Skeletal muscle tissue (tissue), 3 donors: ENCODE measurements at regions not wholly inside any gene's neighbourhood (a gene's known extent, or its start where the extent isn't known, plus 50 kb on each side); places are given as distances from the start of the nearest gene placed in this dataset.

ENCODE experiments used
- H3K27ac ChIP-seq: one replicate; pipeline ENCODE4 v1.7.0; 2013; ENCODE audit warnings: mild to moderate bottlenecking, low read depth, low read length, inconsistent platforms
- H3K27me3 ChIP-seq, 3 donors: one replicate each; pipeline ENCODE4 v1.7.0; 2013; ENCODE audit warnings: low read length in 3 of 3; ENCODE audit not compliant: control insufficient read depth in 3 of 3, insufficient read depth in 3 of 3
- H3K36me3 ChIP-seq, 3 donors: one replicate each; pipeline ENCODE4 v1.7.0; 2013; ENCODE audit warnings: low read length in 3 of 3; ENCODE audit not compliant: control insufficient read depth in 3 of 3, insufficient read depth in 3 of 3
- H3K4me1 ChIP-seq, 3 donors: one replicate each; pipeline ENCODE4 v1.7.0; 2013; ENCODE audit warnings: low read length in 3 of 3, mild to moderate bottlenecking in 3 of 3; ENCODE audit not compliant: control insufficient read depth in 3 of 3, insufficient read depth in 3 of 3
- H3K4me3 ChIP-seq, 3 donors: one replicate each; pipeline ENCODE4 v1.7.0; 2013; ENCODE audit warnings: low read length in 3 of 3
- H3K9ac ChIP-seq, 3 donors: one replicate each; pipeline ENCODE4 v1.7.0; 2013; ENCODE audit warnings: low read length in 3 of 3, mild to moderate bottlenecking in 3 of 3, moderate library complexity in 2 of 3, low read depth in 1 of 3
- H3K9me3 ChIP-seq, 3 donors: one replicate each; pipeline ENCODE4 v1.7.0; 2013; ENCODE audit warnings: low read length in 3 of 3; ENCODE audit not compliant: control insufficient read depth in 3 of 3
- donor health status: Osteomylitis.

GRCh38 chr13:29977476-29978120 lies 127.2 kb upstream of the UBL3 start:
- no peaks in the 10 kb centered on the region for H3K4me1 ChIP-seq
- no peaks in the 10 kb centered on the region for H3K9me3 ChIP-seq
- no peak overlapping the region for H3K4me3 ChIP-seq
- no peak overlapping the region for H3K9ac ChIP-seq
- H3K27me3 ChIP-seq: no peaks in the 10 kb centered on the region
- no peaks in the 10 kb centered on the region for H3K36me3 ChIP-seq
- no peak overlapping the region for H3K27ac ChIP-seq

- H3K27ac ChIP-seq: no peak overlapping the region
- no peak overlapping the region for H3K9ac ChIP-seq
- no peaks in the 10 kb centered on the region for H3K9me3 ChIP-seq
- no peaks in the 10 kb centered on the region for H3K27me3 ChIP-seq
- no peaks in the 10 kb centered on the region for H3K36me3 ChIP-seq
- H3K4me1 ChIP-seq: no peaks in the 10 kb centered on the region
- H3K4me3 ChIP-seq: no peak overlapping the region
Measured at GRCh38 chr13:29976535-29976934, 126.1 kb upstream of the UBL3 start.

GRCh38 chr13:29975283-29975682 lies 124.9 kb upstream of the UBL3 start:
- no peaks in the 10 kb centered on the region for H3K27me3 ChIP-seq
- H3K9me3 ChIP-seq: no peaks in the 10 kb centered on the region
- no peak overlapping the region for H3K27ac ChIP-seq
- H3K36me3 ChIP-seq: no peaks in the 10 kb centered on the region
- no peak overlapping the region for H3K9ac ChIP-seq
- no peaks in the 10 kb centered on the region for H3K4me1 ChIP-seq
- H3K4me3 ChIP-seq: no peak overlapping the region

- Histone ChIP-seq H3K27ac (no peak overlapping the region), H3K4me3 (no peak overlapping the region), H3K27me3 (no peaks in the 10 kb centered on the region), H3K4me1 (no peaks in the 10 kb centered on the region), H3K9me3 (no peaks in the 10 kb centered on the region), H3K36me3 (no peaks in the 10 kb centered on the region), H3K9ac (no peak overlapping the region)
Measured at GRCh38 chr13:29969286-29969685, 118.9 kb upstream of the UBL3 start.

GRCh38 chr13:29964181-29964845 lies 113.9 kb upstream of the UBL3 start:
- Histone ChIP-seq H3K27ac (no peak overlapping the region), H3K4me1 (no peaks in the 10 kb centered on the region), H3K27me3 (no peaks in the 10 kb centered on the region), H3K9ac (no peak overlapping the region), H3K4me3 (no peak overlapping the region), H3K36me3 (no peaks in the 10 kb centered on the region), H3K9me3 (no peaks in the 10 kb centered on the region)

GRCh38 chr13:29963089-29963488 lies 112.7 kb upstream of the UBL3 start:
- H3K9me3 ChIP-seq: no peaks in the 10 kb centered on the region
- no peak overlapping the region for H3K9ac ChIP-seq
- H3K27ac ChIP-seq: no peak overlapping the region
- no peaks in the 10 kb centered on the region for H3K36me3 ChIP-seq
- H3K4me1 ChIP-seq: no peaks in the 10 kb centered on the region
- H3K4me3 ChIP-seq: no peak overlapping the region
- H3K27me3 ChIP-seq: peaks cover 0 to 4% (median 0%) of the 10 kb centered on the region in 3 donors

- peaks cover 0 to 3% (median 0%) of the 10 kb centered on the region in 3 donors for H3K4me1 ChIP-seq
- H3K27ac ChIP-seq: no peak overlapping the region
- H3K4me3 ChIP-seq: no peak overlapping the region
- no peak overlapping the region for H3K9ac ChIP-seq
- H3K27me3 ChIP-seq: peaks cover 0 to 13% (median 3%) of the 10 kb centered on the region in 3 donors
- no peaks in the 10 kb centered on the region for H3K9me3 ChIP-seq
- H3K36me3 ChIP-seq: no peaks in the 10 kb centered on the region
Measured at GRCh38 chr13:29961036-29961670, 110.7 kb upstream of the UBL3 start.

GRCh38 chr13:29959603-29960002 lies 109.2 kb upstream of the UBL3 start:
- H3K27me3 ChIP-seq: peaks cover 2 to 13% (median 6%) of the 10 kb centered on the region in 3 donors
- H3K4me3 ChIP-seq: no peak overlapping the region
- H3K36me3 ChIP-seq: no peaks in the 10 kb centered on the region
- H3K9me3 ChIP-seq: no peaks in the 10 kb centered on the region
- H3K4me1 ChIP-seq: peaks cover 0 to 3% (median 0%) of the 10 kb centered on the region in 3 donors
- H3K9ac ChIP-seq: no peak overlapping the region
- no peak overlapping the region for H3K27ac ChIP-seq

GRCh38 chr13:29959086-29959485 lies 108.7 kb upstream of the UBL3 start:
- Histone ChIP-seq H3K9me3 (no peaks in the 10 kb centered on the region), H3K9ac (no peak overlapping the region)

GRCh38 chr13:29958476-29958875 lies 108.1 kb upstream of the UBL3 start:
- H3K27me3 ChIP-seq: peaks cover 2 to 13% (median 6%) of the 10 kb centered on the region in 3 donors
- H3K4me3 ChIP-seq: no peak overlapping the region
- peaks cover 0 to 3% (median 0%) of the 10 kb centered on the region in 3 donors for H3K4me1 ChIP-seq
- no peak overlapping the region for H3K9ac ChIP-seq
- H3K36me3 ChIP-seq: no peaks in the 10 kb centered on the region
- H3K27ac ChIP-seq: no peak overlapping the region
- no peaks in the 10 kb centered on the region for H3K9me3 ChIP-seq

More at GRCh38 chr13:29959086-29959485, 108.7 kb upstream of the UBL3 start:
- Histone ChIP-seq H3K4me3 (no peak overlapping the region), H3K4me1 (peaks cover 0 to 3% (median 0%) of the 10 kb centered on the region in 3 donors), H3K36me3 (no peaks in the 10 kb centered on the region), H3K27me3 (peaks cover 2 to 13% (median 6%) of the 10 kb centered on the region in 3 donors), H3K27ac (no peak overlapping the region)
